SU-DHL-6 (cell line): ENCODE measurements at regions not wholly inside any gene's neighbourhood (a gene's known extent, or its start where the extent isn't known, plus 50 kb on each side); places are given as distances from the start of the nearest gene placed in this dataset.
"Not testable (repeated sequence)": the region's sequence is repeated elsewhere in the genome, so short reads cannot be mapped to it uniquely, and the experiment has no call there.

Experiments used
- H2AFZ ChIP-seq: fragments of 200-600 bp; sonication (generic); 2 replicates; pipeline ENCODE4 v1.6.1; 2014; ENCODE audit warnings: low read depth, mild to moderate bottlenecking, moderate library complexity, mixed read lengths, antibody characterized with exemption, low read length; ENCODE audit not compliant: severe bottlenecking
- H3F3A ChIP-seq: fragments of 200-600 bp; shearing (Covaris generic); 2 replicates; pipeline ENCODE4 v1.6.0; 2016; ENCODE audit warnings: antibody characterized with exemption, mild to moderate bottlenecking; ENCODE audit not compliant: insufficient read depth
- H3K27ac ChIP-seq: fragments of 200-600 bp; sonication (generic); 2 replicates; pipeline ENCODE4 v1.5.1; 2016; ENCODE audit warnings: low read depth, mild to moderate bottlenecking, low read length, moderate library complexity, mixed read lengths
- H3K27me3 ChIP-seq: fragments of 200-600 bp; sonication (generic), shearing (Covaris generic); 2 replicates; pipeline ENCODE4 v1.6.0; 2014; ENCODE audit warnings: mild to moderate bottlenecking, low read length
- H3K36me3 ChIP-seq: fragments of 200-600 bp; sonication (generic); 2 replicates; pipeline ENCODE4 v1.6.1; 2014; ENCODE audit warnings: mild to moderate bottlenecking, low read length, mixed read lengths
- H3K4me2 ChIP-seq: fragments of 300-600, 200-600 bp; shearing (Covaris generic), sonication (generic); 2 replicates; pipeline ENCODE4 v1.6.0; 2014; ENCODE audit warnings: low read length, low read depth, mild to moderate bottlenecking; ENCODE audit not compliant: poor library complexity, severe bottlenecking
- H3K4me3 ChIP-seq: fragments of 200-600 bp; sonication (generic); 2 replicates; pipeline ENCODE4 v1.5.1; 2014; ENCODE audit warnings: antibody characterized with exemption, low read length, mild to moderate bottlenecking, mixed read lengths; ENCODE audit not compliant: insufficient read depth, poor library complexity, severe bottlenecking
- H3K79me2 ChIP-seq: fragments of 200-600 bp; sonication (generic); 2 replicates; pipeline ENCODE4 v1.6.1; 2014; ENCODE audit warnings: mild to moderate bottlenecking, low read length, moderate library complexity; ENCODE audit not compliant: insufficient read depth
- H3K9ac ChIP-seq: fragments of 200-600 bp; sonication (generic); 2 replicates; pipeline ENCODE4 v1.7.0; 2014; ENCODE audit warnings: mild to moderate bottlenecking, low read length
- H3K9me2 ChIP-seq: fragments of 200-600 bp; sonication (generic); replicated peaks from 2 replicates; pipeline ENCODE4 v1.6.1; 2014; ENCODE audit warnings: low read length; ENCODE audit not compliant: insufficient read depth
- H3K9me3 ChIP-seq: fragments of 200-600 bp; sonication (generic); 2 replicates; pipeline ENCODE4 v1.6.1; 2014; ENCODE audit warnings: low read length, mixed read lengths; ENCODE audit not compliant: insufficient read depth
- H4K20me1 ChIP-seq: fragments of 200-600 bp; sonication (generic); 2 replicates; pipeline ENCODE4 v1.6.1; 2014; ENCODE audit warnings: low read depth, mild to moderate bottlenecking, antibody characterized with exemption, low read length, moderate library complexity, mixed read lengths
- EZH2phosphoT487 ChIP-seq: fragments of 200-600 bp; sonication (generic), shearing (Covaris generic); conservative IDR thresholded peaks from 2 replicates; pipeline ENCODE4 v1.6.1; 2018; ENCODE audit warnings: mild to moderate bottlenecking, antibody characterized with exemption, low read length, moderate library complexity, mixed read lengths
- TF ChIP-seq, protein P1 (sequence below): fragments of 200-600 bp; sonication (generic); IDR thresholded peaks from one replicate; pipeline ENCODE4 v1.5.1; 2017; ENCODE audit warnings: antibody characterized with exemption, mild to moderate bottlenecking, low read length, moderate library complexity; ENCODE audit not compliant: insufficient read depth, poor library complexity, severe bottlenecking

DNA sequence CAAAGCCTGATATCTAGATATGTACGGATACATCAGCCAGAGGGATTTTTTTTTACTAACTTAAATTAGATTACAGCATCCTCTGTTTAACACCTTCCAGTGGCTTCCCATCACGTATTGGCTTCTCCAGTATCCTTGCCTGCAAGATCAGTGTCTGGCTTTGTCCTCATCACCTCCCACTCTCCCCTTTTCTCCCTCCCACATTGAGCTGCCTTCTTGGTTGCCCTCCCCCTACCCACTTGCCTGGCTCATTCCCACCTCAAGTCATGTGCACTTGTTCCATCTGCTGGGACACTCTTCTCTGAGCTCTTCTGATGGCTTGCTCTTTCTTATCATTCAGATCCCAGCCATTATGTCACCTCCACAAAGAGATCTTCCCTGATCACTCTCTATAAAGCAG is 75.9 kb upstream of the NALF2 start:
- Histone ChIP-seq H4K20me1 (no peaks in the 10 kb centered on the region), H3K4me2 (no peak overlapping the region), H3K27me3 (no peaks in the 10 kb centered on the region), H3K27ac (no peak overlapping the region), H2AFZ (no peak overlapping the region), H3K4me3 (no peak overlapping the region), H3K79me2 (no peaks in the 10 kb centered on the region), H3K36me3 (no peaks in the 10 kb centered on the region), H3K9me2 (no peaks in the 10 kb centered on the region), H3K9me3 (no peaks in the 10 kb centered on the region), H3K9ac (no peak overlapping the region), H3F3A (no peaks in the 10 kb centered on the region)
- TF ChIP-seq EZH2phosphoT487 = no peak
- TF ChIP-seq, protein P1, sequence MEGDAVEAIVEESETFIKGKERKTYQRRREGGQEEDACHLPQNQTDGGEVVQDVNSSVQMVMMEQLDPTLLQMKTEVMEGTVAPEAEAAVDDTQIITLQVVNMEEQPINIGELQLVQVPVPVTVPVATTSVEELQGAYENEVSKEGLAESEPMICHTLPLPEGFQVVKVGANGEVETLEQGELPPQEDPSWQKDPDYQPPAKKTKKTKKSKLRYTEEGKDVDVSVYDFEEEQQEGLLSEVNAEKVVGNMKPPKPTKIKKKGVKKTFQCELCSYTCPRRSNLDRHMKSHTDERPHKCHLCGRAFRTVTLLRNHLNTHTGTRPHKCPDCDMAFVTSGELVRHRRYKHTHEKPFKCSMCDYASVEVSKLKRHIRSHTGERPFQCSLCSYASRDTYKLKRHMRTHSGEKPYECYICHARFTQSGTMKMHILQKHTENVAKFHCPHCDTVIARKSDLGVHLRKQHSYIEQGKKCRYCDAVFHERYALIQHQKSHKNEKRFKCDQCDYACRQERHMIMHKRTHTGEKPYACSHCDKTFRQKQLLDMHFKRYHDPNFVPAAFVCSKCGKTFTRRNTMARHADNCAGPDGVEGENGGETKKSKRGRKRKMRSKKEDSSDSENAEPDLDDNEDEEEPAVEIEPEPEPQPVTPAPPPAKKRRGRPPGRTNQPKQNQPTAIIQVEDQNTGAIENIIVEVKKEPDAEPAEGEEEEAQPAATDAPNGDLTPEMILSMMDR = no peak

DNA sequence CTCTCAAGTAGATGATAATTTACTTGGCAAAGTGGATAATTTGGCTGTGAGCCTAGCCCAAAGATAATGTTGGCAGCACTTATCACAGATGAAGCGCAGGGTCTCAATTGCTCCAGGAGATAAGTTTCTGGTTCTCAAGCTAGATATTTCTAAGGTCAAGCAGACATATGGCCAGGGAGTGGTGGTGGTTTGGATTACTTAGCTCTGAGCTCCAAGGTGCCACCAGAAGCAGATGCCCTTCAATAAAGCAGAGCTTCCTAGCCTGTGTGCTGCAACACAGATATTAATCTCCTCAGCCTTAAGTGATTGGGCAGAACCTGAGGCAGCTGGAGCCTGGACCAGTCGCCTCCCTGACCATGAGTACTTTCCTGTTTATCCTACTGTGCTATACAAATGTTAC is 79.2 kb upstream of the NALF2 start:
- Histone ChIP-seq H3K27ac (no peak overlapping the region), H3K9me2 (no peaks in the 10 kb centered on the region), H3K27me3 (no peaks in the 10 kb centered on the region), H3K79me2 (no peaks in the 10 kb centered on the region), H3K4me3 (no peak overlapping the region), H4K20me1 (no peaks in the 10 kb centered on the region), H3K4me2 (no peak overlapping the region), H3K36me3 (no peaks in the 10 kb centered on the region), H3F3A (no peaks in the 10 kb centered on the region), H3K9ac (no peak overlapping the region), H3K9me3 (no peaks in the 10 kb centered on the region), H2AFZ (no peak overlapping the region)
- no peak for TF ChIP-seq EZH2phosphoT487
- TF ChIP-seq, protein P1 = no peak

DNA sequence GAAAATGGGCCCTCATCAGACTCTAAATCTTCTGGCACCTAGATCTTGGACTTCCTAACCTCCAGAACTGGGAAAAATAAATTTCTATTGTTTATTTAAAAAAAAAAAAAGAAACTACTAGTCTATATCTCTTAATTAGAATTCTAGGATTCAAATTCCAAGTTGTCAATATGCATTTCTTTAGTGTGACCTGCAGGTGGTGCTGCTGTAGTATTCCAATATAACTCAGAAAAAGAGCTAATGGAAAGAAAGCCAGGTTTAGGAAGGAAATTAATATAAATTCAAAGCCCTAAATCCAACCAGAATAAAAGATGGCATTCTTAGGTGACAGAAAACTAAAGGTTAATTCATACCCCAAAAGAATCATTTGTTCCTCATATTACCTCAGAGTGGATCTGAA is 80.0 kb upstream of the NALF2 start:
- H3K9ac ChIP-seq = no peak overlapping the region
- H4K20me1 ChIP-seq = no peaks in the 10 kb centered on the region
- H3K27me3 ChIP-seq = no peaks in the 10 kb centered on the region
- H3K4me3 ChIP-seq = no peak overlapping the region
- no peak overlapping the region for H2AFZ ChIP-seq
- no peaks in the 10 kb centered on the region for H3K9me2 ChIP-seq
- no peaks in the 10 kb centered on the region for H3F3A ChIP-seq
- no peaks in the 10 kb centered on the region for H3K79me2 ChIP-seq
- TF ChIP-seq EZH2phosphoT487 = no peak
- TF ChIP-seq, protein P1 = no peak
- no peaks in the 10 kb centered on the region for H3K9me3 ChIP-seq
- H3K4me2 ChIP-seq = no peak overlapping the region
- H3K27ac ChIP-seq = no peak overlapping the region
- no peaks in the 10 kb centered on the region for H3K36me3 ChIP-seq

DNA sequence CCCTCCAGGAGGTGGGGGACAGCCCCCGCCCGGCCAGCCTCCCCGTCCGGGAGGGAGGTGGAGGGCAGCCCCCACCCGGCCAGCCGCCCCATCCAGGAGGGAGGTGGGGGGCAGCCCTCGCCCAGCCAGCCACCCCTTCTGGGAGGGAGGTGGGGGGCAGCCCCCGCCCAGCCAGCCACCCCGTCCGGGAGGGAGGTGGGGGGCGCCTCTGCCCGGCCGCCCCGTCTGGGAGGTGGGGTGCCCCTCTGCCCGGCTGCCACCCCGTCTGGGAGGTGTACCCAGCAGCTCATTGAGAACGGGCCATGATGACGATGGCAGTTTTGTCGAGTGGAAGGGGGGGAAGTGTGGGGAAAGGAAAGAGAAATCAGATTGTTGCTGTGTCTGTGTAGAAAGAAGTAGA is 81.9 kb upstream of the NALF2 start:
- not testable (repeated sequence) for H3K9me3 ChIP-seq, H3K27me3 ChIP-seq, H3K79me2 ChIP-seq, H3K27ac ChIP-seq, H2AFZ ChIP-seq, H3K4me2 ChIP-seq, H3K9ac ChIP-seq, H3K36me3 ChIP-seq, H4K20me1 ChIP-seq, H3F3A ChIP-seq, H3K9me2 ChIP-seq, H3K4me3 ChIP-seq
